ENCODE measurements at regions not wholly inside any gene's neighbourhood (a gene's known extent, or its start where the extent isn't known, plus 50 kb on each side); places are given as distances from the start of the nearest gene placed in this dataset.
"Not testable (repeated sequence)": the region's sequence is repeated elsewhere in the genome, so short reads cannot be mapped to it uniquely, and the experiment has no call there.

DNA sequence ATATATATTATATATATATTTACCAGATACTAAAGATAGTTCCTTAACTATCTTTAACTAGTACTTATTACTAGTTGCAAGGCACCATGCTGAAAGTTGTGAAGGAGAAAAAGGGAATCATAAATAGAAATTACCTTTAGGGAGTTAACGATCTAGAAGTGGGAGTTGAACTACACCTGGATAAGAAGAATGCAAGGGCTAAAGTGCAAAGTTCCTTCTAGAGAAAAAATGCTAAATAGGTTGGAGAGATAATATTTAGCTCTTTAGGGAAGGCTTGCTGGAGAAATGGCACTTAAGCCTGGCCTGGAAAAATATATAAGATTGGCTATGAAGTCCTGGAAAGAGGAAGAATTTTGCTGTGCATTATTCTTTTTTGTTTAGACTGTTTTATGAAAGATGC is 130.6 kb upstream of the IGSF10 start:
- Histone ChIP-seq H3K4me2 (replicated peaks; ENCODE audit: low read depth, low read length, poor library complexity, severe bottlenecking) (no peak overlapping the region), H3K27me3 (replicated peaks in 1 of 4; ENCODE audit: control extremely low read depth in 1 of 4, control insufficient read depth in 3 of 4, insufficient read depth in 4 of 4, low read length in 3 of 4) (no peaks in the 10 kb centered on the region), H4K20me1 (ENCODE audit: control insufficient read depth, insufficient read depth, low read length, poor library complexity, severe bottlenecking) (no peaks in the 10 kb centered on the region), H3K9ac (ENCODE audit: low read length) (no peak overlapping the region), H2AFZ (ENCODE audit: insufficient read depth, low read depth, low read length, poor library complexity, severe bottlenecking) (no peak overlapping the region), H3K27ac (ENCODE audit: low read length in 2 of 2) (no peak overlapping the region), H3K4me3 (ENCODE audit: control extremely low read depth in 1 of 5, extremely low read depth in 1 of 5, insufficient read depth in 1 of 5, low read depth in 2 of 5, low read length in 4 of 5) (no peak overlapping the region), H3K4me1 (ENCODE audit: control insufficient read depth in 2 of 2, insufficient read depth in 2 of 2, low read length in 2 of 2) (no peaks in the 10 kb centered on the region), H3K36me3 (replicated peaks in 1 of 2; ENCODE audit: control extremely low read depth in 1 of 2, control insufficient read depth in 1 of 2, extremely low read depth in 1 of 2, insufficient read depth in 2 of 2, low read length in 1 of 2) (no peaks in the 10 kb centered on the region), H3K79me2 (ENCODE audit: control insufficient read depth, insufficient read depth, low read length) (no peaks in the 10 kb centered on the region), H3K9me3 (ENCODE audit: control extremely low read depth in 1 of 3, control insufficient read depth in 2 of 3, insufficient read depth in 1 of 3, low read length in 2 of 3) (peaks cover 0 to 1% (median 0%) of the 10 kb centered on the region in 3 donors)
- H3K27ac Mint-ChIP-seq = no peak overlapping the region
- H3K4me1 Mint-ChIP-seq = no peaks in the 10 kb centered on the region
- no peak overlapping the region for H3K4me3 Mint-ChIP-seq
- intact Hi-C loops (cut with micrococcal nuclease) = no loop called here
- 92% methylated on average over 1 of the region's 1 CpG for WGBS (ENCODE audit: insufficient coverage)
- H3K9me3 Mint-ChIP-seq (ENCODE audit: insufficient read depth) = no peaks in the 10 kb centered on the region
- ChIA-PET POLR2A (no interaction called here), CTCF (no interaction called here)
- peaks cover 4% of the 10 kb centered on the region for H3K27me3 Mint-ChIP-seq
- ATAC-seq (ENCODE audit: low read depth) = no peak
- no peak for TF ChIP-seq EZH2 (IDR thresholded peaks at IDR 0.05; ENCODE audit: borderline replicate concordance, insufficient read depth, low read depth, low read length, poor library complexity, severe bottlenecking)
- TF ChIP-seq, protein P1, sequence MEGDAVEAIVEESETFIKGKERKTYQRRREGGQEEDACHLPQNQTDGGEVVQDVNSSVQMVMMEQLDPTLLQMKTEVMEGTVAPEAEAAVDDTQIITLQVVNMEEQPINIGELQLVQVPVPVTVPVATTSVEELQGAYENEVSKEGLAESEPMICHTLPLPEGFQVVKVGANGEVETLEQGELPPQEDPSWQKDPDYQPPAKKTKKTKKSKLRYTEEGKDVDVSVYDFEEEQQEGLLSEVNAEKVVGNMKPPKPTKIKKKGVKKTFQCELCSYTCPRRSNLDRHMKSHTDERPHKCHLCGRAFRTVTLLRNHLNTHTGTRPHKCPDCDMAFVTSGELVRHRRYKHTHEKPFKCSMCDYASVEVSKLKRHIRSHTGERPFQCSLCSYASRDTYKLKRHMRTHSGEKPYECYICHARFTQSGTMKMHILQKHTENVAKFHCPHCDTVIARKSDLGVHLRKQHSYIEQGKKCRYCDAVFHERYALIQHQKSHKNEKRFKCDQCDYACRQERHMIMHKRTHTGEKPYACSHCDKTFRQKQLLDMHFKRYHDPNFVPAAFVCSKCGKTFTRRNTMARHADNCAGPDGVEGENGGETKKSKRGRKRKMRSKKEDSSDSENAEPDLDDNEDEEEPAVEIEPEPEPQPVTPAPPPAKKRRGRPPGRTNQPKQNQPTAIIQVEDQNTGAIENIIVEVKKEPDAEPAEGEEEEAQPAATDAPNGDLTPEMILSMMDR (IDR thresholded peaks at IDR 0.05) = no peak
- no peak for DNase-seq

DNA sequence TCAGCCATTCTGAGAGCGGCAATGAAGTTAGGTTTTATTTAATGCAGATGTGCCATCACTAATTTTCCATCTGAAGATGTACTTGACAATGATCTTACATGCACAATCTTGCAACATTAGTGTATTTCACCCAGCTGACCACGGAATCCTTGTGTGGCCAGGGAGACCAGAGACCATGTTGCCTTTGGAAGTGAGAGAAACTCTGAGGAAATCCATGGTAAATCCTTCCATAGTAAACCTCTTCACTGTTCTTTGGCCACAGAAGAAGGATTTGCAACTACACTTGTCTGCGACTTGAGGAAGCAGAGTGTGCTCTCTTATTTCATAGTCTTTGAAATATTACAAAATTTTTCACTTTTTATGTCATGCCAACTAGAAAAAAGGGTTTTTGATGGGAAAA is 128.4 kb upstream of the IGSF10 start:
- DNase-seq (no peak), ATAC-seq (ENCODE audit: low read depth) (no peak)
- no peaks in the 10 kb centered on the region for H3K9me3 Mint-ChIP-seq (ENCODE audit: insufficient read depth)
- Histone ChIP-seq H3K27me3 (replicated peaks in 1 of 4; ENCODE audit: control extremely low read depth in 1 of 4, control insufficient read depth in 3 of 4, insufficient read depth in 4 of 4, low read length in 3 of 4) (no peaks in the 10 kb centered on the region), H2AFZ (ENCODE audit: insufficient read depth, low read depth, low read length, poor library complexity, severe bottlenecking) (no peak overlapping the region), H3K4me3 (ENCODE audit: control extremely low read depth in 1 of 5, extremely low read depth in 1 of 5, insufficient read depth in 1 of 5, low read depth in 2 of 5, low read length in 4 of 5) (no peak overlapping the region), H3K27ac (ENCODE audit: low read length in 2 of 2) (no peak overlapping the region), H3K36me3 (replicated peaks in 1 of 2; ENCODE audit: control extremely low read depth in 1 of 2, control insufficient read depth in 1 of 2, extremely low read depth in 1 of 2, insufficient read depth in 2 of 2, low read length in 1 of 2) (no peaks in the 10 kb centered on the region), H3K9me3 (ENCODE audit: control extremely low read depth in 1 of 3, control insufficient read depth in 2 of 3, insufficient read depth in 1 of 3, low read length in 2 of 3) (peaks cover 0 to 1% (median 0%) of the 10 kb centered on the region in 3 donors), H3K4me1 (ENCODE audit: control insufficient read depth in 2 of 2, insufficient read depth in 2 of 2, low read length in 2 of 2) (no peaks in the 10 kb centered on the region), H3K9ac (ENCODE audit: low read length) (no peak overlapping the region), H3K79me2 (ENCODE audit: control insufficient read depth, insufficient read depth, low read length) (no peaks in the 10 kb centered on the region), H3K4me2 (replicated peaks; ENCODE audit: low read depth, low read length, poor library complexity, severe bottlenecking) (no peak overlapping the region), H4K20me1 (ENCODE audit: control insufficient read depth, insufficient read depth, low read length, poor library complexity, severe bottlenecking) (no peaks in the 10 kb centered on the region)
- intact Hi-C loops (cut with micrococcal nuclease) = no loop called here
- H3K4me1 Mint-ChIP-seq = no peaks in the 10 kb centered on the region
- no peak overlapping the region for H3K27ac Mint-ChIP-seq
- no CpG with 5 or more reads among the region's 3 CpGs for WGBS (ENCODE audit: insufficient coverage)
- H3K27me3 Mint-ChIP-seq = peaks cover 4% of the 10 kb centered on the region
- ChIA-PET CTCF (no interaction called here), POLR2A (no interaction called here)
- TF ChIP-seq, protein P1 (IDR thresholded peaks at IDR 0.05) = no peak
- TF ChIP-seq EZH2 (IDR thresholded peaks at IDR 0.05; ENCODE audit: borderline replicate concordance, insufficient read depth, low read depth, low read length, poor library complexity, severe bottlenecking) = no peak
- no peak overlapping the region for H3K4me3 Mint-ChIP-seq

DNA sequence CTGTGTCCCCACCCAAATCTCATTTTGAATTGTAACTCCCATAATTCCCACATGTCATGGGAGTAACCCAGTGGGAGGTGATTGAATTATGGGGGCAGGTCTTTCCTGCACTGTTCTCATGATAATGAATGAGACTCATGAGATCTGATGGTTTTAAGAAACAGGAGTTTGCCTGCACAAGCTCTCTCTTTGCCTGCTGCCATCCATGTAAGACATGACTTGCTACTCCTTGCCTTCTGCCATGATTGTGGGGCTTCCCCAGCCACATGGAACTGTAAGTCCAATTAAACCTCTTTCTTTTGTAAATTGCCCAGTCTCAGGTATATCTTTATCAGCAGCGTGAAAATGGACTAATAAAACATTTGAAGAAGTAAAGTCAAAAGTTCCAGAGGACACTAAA is 126.8 kb upstream of the IGSF10 start:
- H3K9me3 ChIP-seq (ENCODE audit: control extremely low read depth in 1 of 3, control insufficient read depth in 2 of 3, insufficient read depth in 1 of 3, low read length in 2 of 3) = not testable (repeated sequence)

More for the DNA sequence above, 126.8 kb upstream of the IGSF10 start:
- WGBS (ENCODE audit: insufficient coverage) = no CpG with 5 or more reads among the region's 1 CpG
- H3K4me3 Mint-ChIP-seq; H4K20me1 ChIP-seq (ENCODE audit: control insufficient read depth, insufficient read depth, low read length, poor library complexity, severe bottlenecking); DNase-seq; CTCF ChIA-PET; ATAC-seq (ENCODE audit: low read depth); H3K27me3 Mint-ChIP-seq; H3K9ac ChIP-seq (ENCODE audit: low read length); H3K4me1 ChIP-seq (ENCODE audit: control insufficient read depth in 2 of 2, insufficient read depth in 2 of 2, low read length in 2 of 2); POLR2A ChIA-PET; H3K4me1 Mint-ChIP-seq; H3K27ac Mint-ChIP-seq; H3K79me2 ChIP-seq (ENCODE audit: control insufficient read depth, insufficient read depth, low read length); H3K27me3 ChIP-seq (replicated peaks in 1 of 4; ENCODE audit: control extremely low read depth in 1 of 4, control insufficient read depth in 3 of 4, insufficient read depth in 4 of 4, low read length in 3 of 4); intact Hi-C loops (cut with micrococcal nuclease); H3K9me3 Mint-ChIP-seq (ENCODE audit: insufficient read depth); H3K36me3 ChIP-seq (replicated peaks in 1 of 2; ENCODE audit: control extremely low read depth in 1 of 2, control insufficient read depth in 1 of 2, extremely low read depth in 1 of 2, insufficient read depth in 2 of 2, low read length in 1 of 2); H3K4me2 ChIP-seq (replicated peaks; ENCODE audit: low read depth, low read length, poor library complexity, severe bottlenecking); H3K4me3 ChIP-seq (ENCODE audit: control extremely low read depth in 1 of 5, extremely low read depth in 1 of 5, insufficient read depth in 1 of 5, low read depth in 2 of 5, low read length in 4 of 5); H2AFZ ChIP-seq (ENCODE audit: insufficient read depth, low read depth, low read length, poor library complexity, severe bottlenecking); H3K27ac ChIP-seq (ENCODE audit: low read length in 2 of 2): not testable (repeated sequence)
